ENCODE measurements at regions not wholly inside any gene's neighbourhood (a gene's known extent, or its start where the extent isn't known, plus 50 kb on each side); places are given as distances from the start of the nearest gene placed in this dataset.

DNA sequence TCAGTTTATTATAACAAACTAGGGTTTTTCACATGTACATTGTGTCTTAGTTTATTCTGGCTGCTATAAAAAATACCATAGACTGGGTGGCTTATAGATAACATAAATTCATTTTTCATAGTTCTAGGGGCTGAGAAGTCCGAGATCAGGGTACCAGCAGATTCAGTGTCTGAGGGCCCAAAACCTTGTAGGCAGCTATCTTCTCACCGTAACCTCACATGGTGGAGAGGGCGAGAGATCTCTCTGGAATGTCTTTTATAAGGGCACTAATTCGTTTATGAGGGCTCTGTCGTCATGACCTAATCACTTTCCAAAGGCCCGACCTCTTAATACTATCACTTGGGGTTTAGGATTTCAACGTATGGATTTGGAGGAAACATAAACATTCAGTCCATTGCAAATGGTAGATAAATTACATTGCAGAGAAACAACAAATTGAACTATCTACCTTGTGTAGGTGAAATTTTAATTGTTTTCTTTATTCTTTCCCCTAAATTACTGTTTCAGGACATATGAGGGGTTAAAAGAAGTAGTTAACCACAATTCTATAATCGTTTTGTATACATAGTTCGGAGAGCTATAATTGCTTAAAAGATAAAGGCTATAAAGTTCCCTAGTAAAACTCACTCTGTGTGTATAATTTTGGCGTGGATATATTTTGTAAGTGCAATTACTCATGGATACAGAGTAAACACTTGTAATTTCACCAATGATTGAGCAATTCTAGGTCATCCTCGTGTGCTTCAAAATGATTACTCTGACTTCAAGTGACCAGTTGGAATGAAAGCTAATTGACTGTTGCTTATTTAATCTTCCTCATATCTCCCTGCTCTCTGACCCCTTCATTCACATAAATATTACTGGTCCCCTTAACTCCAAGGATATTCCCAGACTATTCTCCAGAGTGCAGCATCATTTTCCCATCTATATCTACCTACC, 247.5 kb upstream of the TMEM161B start:
- no peaks in the 10 kb centered on the region for H3K9me3 ChIP-seq
- no peak overlapping the region for H3K4me3 ChIP-seq
- TF ChIP-seq POLR2AphosphoS5 (IDR thresholded peaks at IDR 0.05) (no peak), POLR2A (IDR thresholded peaks at IDR 0.05) (no peak)
- TF ChIP-seq, protein P1, sequence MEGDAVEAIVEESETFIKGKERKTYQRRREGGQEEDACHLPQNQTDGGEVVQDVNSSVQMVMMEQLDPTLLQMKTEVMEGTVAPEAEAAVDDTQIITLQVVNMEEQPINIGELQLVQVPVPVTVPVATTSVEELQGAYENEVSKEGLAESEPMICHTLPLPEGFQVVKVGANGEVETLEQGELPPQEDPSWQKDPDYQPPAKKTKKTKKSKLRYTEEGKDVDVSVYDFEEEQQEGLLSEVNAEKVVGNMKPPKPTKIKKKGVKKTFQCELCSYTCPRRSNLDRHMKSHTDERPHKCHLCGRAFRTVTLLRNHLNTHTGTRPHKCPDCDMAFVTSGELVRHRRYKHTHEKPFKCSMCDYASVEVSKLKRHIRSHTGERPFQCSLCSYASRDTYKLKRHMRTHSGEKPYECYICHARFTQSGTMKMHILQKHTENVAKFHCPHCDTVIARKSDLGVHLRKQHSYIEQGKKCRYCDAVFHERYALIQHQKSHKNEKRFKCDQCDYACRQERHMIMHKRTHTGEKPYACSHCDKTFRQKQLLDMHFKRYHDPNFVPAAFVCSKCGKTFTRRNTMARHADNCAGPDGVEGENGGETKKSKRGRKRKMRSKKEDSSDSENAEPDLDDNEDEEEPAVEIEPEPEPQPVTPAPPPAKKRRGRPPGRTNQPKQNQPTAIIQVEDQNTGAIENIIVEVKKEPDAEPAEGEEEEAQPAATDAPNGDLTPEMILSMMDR (IDR thresholded peaks at IDR 0.05) = no peak
- H3K36me3 ChIP-seq = no peaks in the 10 kb centered on the region
- H3K4me1 ChIP-seq = no peaks in the 10 kb centered on the region
- H3K27ac ChIP-seq = no peak overlapping the region
- no peaks in the 10 kb centered on the region for H3K27me3 ChIP-seq
- DNase-seq (ENCODE audit: low spot score in 2 of 2) = no peak
- intact Hi-C loops (cut with DNase I; ENCODE audit: low total_unique reads) = no loop called here

DNA sequence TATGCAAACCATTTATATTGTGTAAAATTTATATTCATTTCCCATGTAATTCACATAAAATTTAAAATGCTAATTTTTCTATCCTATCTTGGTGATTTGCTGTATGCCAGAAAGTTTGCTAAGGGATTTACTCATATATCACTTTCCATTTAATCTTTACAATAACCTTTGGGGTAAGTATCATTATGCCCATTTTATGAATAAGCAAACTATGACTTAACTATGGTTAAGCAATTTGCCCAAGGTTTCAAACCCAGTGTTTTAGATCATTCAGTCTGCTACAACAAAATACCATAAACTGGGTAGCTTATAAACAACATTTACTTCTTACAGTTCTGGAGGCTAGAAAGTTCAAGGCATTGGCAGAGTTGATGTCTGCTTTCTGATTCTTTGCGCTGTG, 246.4 kb upstream of the TMEM161B start:
- DNase-seq (ENCODE audit: low spot score in 2 of 2) = no peak
- Histone ChIP-seq H3K27me3 (no peaks in the 10 kb centered on the region), H3K4me3 (no peak overlapping the region), H3K9me3 (no peaks in the 10 kb centered on the region), H3K4me1 (no peaks in the 10 kb centered on the region), H3K36me3 (no peaks in the 10 kb centered on the region), H3K27ac (no peak overlapping the region)
- TF ChIP-seq POLR2AphosphoS5 (IDR thresholded peaks at IDR 0.05) = no peak
- TF ChIP-seq POLR2A (IDR thresholded peaks at IDR 0.05) = no peak
- TF ChIP-seq, protein P1 (IDR thresholded peaks at IDR 0.05) = no peak
- intact Hi-C loops (cut with DNase I; ENCODE audit: low total_unique reads) = no loop called here

DNA sequence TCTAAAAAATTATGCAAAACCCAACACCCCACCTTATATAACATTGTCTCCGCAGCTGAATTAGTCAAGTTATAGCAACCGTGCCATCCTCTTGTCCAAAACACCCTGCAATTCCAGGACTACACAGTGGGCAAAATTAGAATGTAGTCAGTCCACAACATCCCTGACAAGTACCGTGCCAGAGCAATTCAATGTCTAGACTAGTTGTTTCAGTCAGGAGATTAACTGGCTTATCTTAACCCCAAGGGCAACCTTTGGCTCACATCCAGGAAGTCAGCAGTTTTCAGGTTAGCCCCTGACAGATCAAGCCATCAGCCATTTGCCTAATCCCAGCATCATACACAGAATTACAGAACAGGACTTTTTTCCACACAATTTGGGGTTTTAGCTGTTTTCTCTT, 240.8 kb upstream of the TMEM161B start:
- TF ChIP-seq POLR2A (IDR thresholded peaks at IDR 0.05) (no peak), POLR2AphosphoS5 (IDR thresholded peaks at IDR 0.05) (no peak)
- TF ChIP-seq, protein P1 (IDR thresholded peaks at IDR 0.05) = no peak
- H3K27me3 ChIP-seq = no peaks in the 10 kb centered on the region
- DNase-seq (ENCODE audit: low spot score in 2 of 2) = no peak
- H3K4me1 ChIP-seq = no peaks in the 10 kb centered on the region
- H3K4me3 ChIP-seq = no peak overlapping the region
- H3K27ac ChIP-seq = no peak overlapping the region
- no peaks in the 10 kb centered on the region for H3K9me3 ChIP-seq
- intact Hi-C loops (cut with DNase I; ENCODE audit: low total_unique reads) = loop anchor here (5.0 kb wide), 1 partner anchor 952 kb away; no protein-coding TSS in a partner anchor
- H3K36me3 ChIP-seq = no peaks in the 10 kb centered on the region

DNA sequence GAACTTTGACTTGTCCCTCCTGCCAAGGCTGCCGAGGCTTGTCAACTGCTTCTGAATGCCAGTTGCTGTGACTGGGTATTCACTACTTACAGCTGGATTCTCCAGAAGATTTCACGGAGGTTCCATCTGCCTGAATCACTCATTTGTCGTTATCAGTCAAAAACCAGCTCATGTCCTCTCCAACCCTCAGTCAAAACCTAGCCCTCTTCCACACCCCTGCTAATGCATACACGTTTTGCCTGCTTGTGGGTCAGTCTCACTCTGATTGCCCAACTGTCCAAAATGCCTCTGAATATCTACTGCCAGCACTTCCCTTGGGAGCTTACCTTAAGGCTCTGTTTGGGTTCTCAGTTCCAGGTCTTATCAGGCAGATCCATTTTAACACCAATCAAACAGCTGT, 238.6 kb upstream of the TMEM161B start:
- H3K27ac ChIP-seq = no peak overlapping the region
- H3K4me1 ChIP-seq = no peaks in the 10 kb centered on the region
- TF ChIP-seq POLR2AphosphoS5 (IDR thresholded peaks at IDR 0.05) (no peak), POLR2A (IDR thresholded peaks at IDR 0.05) (no peak)
- TF ChIP-seq, protein P1 (IDR thresholded peaks at IDR 0.05) = no peak
- H3K9me3 ChIP-seq = no peaks in the 10 kb centered on the region
- no peaks in the 10 kb centered on the region for H3K36me3 ChIP-seq
- H3K27me3 ChIP-seq = no peaks in the 10 kb centered on the region
- no peak overlapping the region for H3K4me3 ChIP-seq
- intact Hi-C loops (cut with DNase I; ENCODE audit: low total_unique reads) = loop anchor here (5.0 kb wide), 1 partner anchor 950 kb away; no protein-coding TSS in a partner anchor
- no peak for DNase-seq (ENCODE audit: low spot score in 2 of 2)

DNA sequence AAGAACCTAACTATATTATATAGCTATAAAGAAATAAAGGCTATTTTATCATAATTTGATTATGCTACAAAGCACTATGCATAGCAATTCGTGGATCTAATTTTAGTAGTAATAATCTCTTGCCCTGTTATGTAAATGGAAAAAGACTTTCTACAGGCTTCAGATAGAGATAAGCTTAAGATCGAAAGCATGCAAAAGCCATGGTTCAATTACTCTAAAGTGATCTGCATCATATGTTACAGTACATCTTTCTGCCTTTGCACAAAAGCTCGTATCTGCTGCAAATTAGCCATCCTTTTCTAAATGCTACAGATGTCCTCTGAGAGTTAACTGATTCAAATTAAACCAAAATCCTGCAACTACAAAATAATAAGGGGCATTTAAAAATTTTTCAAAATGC, 234.8 kb upstream of the TMEM161B start:
- intact Hi-C loops (cut with DNase I; ENCODE audit: low total_unique reads) = no loop called here
- no peak for DNase-seq (ENCODE audit: low spot score in 2 of 2)
- H3K4me3 ChIP-seq = peak overlapping the region in 2 of 3 donors; percentile 55 to 65
- H3K36me3 ChIP-seq = no peaks in the 10 kb centered on the region
- no peaks in the 10 kb centered on the region for H3K9me3 ChIP-seq
- no peak overlapping the region for H3K27ac ChIP-seq
- H3K27me3 ChIP-seq = no peaks in the 10 kb centered on the region
- TF ChIP-seq, protein P1 (IDR thresholded peaks at IDR 0.05) = no peak
- TF ChIP-seq POLR2A (IDR thresholded peaks at IDR 0.05) = no peak
- no peak for TF ChIP-seq POLR2AphosphoS5 (IDR thresholded peaks at IDR 0.05)
- no peaks in the 10 kb centered on the region for H3K4me1 ChIP-seq

All from breast epithelium (tissue), 4 donors.